Thyroid gland (tissue), 4 donors: ENCODE measurements at regions not wholly inside any gene's neighbourhood (a gene's known extent, or its start where the extent isn't known, plus 50 kb on each side); places are given as distances from the start of the nearest gene placed in this dataset.

Source experiments
- CTCF ChIP-seq, 6 experiments: fragments of 200-600 bp in 3 of 6; fragments of 450-650 bp in 3 of 6; sonication (generic) in 3 of 6; IDR thresholded peaks; one replicate each; pipeline ENCODE4 v1.5.1; 2016 to 2019; ENCODE audit warnings: antibody characterized with exemption in 6 of 6, mild to moderate bottlenecking in 2 of 6, inconsistent platforms in 1 of 6, moderate library complexity in 1 of 6
- POLR2A ChIP-seq, 2 donors: fragments of 450-650 bp; IDR thresholded peaks; one replicate each; pipeline ENCODE4 v1.6.1; 2017; ENCODE audit warnings: antibody characterized with exemption in 2 of 2, mild to moderate bottlenecking in 2 of 2, moderate library complexity in 1 of 2

- TF ChIP-seq CTCF (IDR thresholded peaks at IDR 0.05) (no peak), POLR2A (IDR thresholded peaks at IDR 0.05) (no peak)
Observed at GRCh38 chr3:159166899-159167586, 365.2 kb downstream of the MFSD1 start.
